NCI-H2227 (cell line): ENCODE measurements at regions not wholly inside any gene's neighbourhood (a gene's known extent, or its start where the extent isn't known, plus 50 kb on each side); places are given as distances from the start of the nearest gene placed in this dataset.

Experiments
- DNase-seq: peaks from one replicate; lab custom pipeline; 2025; ENCODE audit not compliant: unreplicated experiment; lab: John Stamatoyannopoulos, UW

- DNase-seq = no peak
Measured at GRCh38 chr2:157052685-157053224, 204.8 kb upstream of the GALNT5 start.

GRCh38 chr2:157053876-157054275, 203.6 kb upstream of the GALNT5 start:
- no peak for DNase-seq

DNA sequence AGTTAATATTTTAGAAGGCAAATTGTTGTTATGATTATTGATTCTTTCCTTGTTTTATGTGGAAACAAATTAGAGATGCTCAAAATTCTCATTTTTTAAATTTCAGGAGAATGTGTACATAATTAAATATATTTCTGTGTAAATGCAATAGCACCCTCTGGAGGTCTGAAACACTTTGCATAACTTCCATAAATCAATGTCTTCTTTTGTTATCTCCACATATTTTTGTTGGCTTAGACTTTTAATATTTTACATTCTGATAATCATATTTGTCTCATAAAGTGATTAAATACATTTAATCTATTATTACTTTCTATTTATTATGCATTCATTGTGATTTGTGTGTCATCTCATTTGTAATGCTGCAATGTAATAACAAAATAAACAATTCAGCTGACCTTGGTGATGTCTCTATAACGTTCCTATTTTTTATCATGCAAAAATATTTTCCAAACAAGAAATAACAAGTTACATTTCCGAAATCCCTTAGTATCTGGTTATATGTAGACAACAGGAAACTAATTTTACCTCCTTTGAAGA, 201.8 kb upstream of the GALNT5 start:
- DNase-seq = peak; percentile 55

- DNase-seq = peak; percentile 15
Measured at GRCh38 chr2:157056200-157056676, 201.3 kb upstream of the GALNT5 start.

DNA sequence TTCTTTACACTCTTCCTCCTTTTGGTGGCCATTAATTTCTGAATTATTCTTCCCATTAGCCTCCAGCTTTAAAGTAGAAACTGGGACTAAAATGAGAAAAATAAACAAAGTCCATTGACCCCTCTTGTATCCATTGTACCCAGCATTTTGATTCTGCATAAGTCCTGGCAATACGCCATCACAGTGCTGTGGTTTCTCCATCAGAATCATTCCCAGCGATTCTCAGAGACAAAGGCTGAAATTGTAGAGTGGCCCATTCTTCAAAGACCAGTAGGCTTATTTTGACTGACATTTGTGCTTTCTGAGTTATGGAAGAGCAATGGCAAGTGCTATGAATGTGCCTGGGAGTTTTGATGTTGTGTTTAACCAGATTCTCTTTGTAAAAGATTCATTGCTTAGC, 199.3 kb upstream of the GALNT5 start:
- no peak for DNase-seq

GRCh38 chr2:157059036-157059435, 198.5 kb upstream of the GALNT5 start:
- no peak for DNase-seq

DNA sequence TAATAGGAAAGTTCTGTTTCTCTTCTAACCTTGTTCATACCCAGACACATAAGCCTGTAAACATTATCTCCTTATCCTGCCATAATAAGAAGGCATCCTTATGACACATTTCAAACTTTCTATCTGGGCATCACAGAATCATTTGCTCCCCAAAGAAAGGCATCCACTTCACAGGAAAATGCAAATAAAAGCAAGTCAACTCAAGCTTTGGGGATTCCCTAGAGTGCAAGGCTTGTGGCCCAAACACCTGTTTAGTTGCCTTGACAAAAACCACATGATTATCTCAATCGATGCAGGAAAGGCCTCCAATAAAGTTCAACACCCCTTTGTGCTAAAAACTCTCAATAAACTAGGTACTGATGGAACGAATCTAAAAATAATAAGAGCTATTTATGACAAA, 195.7 kb upstream of the GALNT5 start:
- DNase-seq = no peak

DNA sequence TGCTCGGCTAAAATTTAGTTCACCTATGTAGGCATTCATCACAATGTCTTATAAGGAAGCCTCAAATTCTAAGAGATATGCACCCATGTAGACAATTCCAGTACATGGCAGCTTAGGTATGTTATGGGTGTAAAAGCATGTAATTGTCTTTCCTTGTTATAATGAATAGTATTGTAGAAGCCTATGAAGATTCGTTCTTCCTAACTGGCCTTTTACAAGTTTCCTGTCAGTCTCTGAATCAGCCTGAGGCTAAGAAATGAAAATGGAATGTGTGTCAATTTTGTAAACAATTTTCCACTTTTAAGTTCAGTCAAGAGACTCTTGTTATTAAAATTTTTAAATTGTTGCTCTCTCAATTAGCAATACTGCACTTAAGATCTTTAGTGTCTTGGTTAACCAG, 189.9 kb upstream of the GALNT5 start:
- no peak for DNase-seq

- no peak for DNase-seq
Measured at GRCh38 chr2:157068237-157068636, 189.3 kb upstream of the GALNT5 start.

DNA sequence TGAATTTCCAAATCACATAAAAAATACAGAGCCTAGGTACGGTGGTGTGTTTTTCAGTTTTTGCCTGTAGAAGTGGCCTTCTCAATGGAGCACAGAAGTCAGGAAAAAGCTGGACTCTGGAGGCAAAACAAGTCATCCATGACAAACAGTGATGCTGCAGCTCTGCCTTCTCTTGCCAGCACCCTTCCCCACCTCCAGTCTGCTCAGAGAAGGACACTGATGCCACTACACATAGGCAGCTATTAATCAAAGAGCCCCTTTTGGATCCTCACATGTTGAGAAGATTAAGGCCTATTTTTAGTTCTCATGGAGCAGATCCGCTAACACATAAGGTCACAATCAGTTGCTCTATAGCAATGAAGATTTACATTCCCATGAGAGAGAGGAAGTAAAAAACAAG, 181.6 kb upstream of the GALNT5 start:
- DNase-seq = no peak

GRCh38 chr2:157076526-157077161, 180.9 kb upstream of the GALNT5 start:
- DNase-seq = no peak

DNA sequence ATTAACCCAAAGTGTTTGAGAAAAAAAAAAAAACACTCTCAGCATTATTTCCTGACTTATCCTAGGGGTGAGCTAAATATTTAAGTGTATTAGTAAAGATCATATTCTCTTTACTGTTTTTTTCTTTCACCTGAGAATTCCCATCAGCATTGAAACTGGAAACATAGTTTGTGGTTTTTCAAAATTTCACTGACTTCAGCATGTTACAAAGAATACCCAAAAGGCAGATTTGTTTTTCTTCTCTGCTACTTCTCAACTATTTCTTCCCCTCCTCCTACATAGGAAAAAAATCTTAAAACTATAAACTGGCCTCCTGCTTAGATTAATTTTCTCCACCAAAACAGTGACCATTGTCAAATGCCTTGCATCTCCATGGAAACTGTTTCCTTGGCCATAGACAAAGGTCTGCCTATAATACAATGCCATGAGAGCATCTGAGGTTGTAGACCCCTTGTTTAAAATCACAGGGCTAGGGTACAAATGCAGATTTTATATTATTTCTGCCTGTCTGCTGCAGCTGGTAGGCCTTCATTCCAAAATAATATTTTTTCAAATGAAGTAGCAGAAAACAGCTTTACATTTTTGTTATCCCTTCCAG, 179.7 kb upstream of the GALNT5 start:
- peak; percentile 42 for DNase-seq

DNA sequence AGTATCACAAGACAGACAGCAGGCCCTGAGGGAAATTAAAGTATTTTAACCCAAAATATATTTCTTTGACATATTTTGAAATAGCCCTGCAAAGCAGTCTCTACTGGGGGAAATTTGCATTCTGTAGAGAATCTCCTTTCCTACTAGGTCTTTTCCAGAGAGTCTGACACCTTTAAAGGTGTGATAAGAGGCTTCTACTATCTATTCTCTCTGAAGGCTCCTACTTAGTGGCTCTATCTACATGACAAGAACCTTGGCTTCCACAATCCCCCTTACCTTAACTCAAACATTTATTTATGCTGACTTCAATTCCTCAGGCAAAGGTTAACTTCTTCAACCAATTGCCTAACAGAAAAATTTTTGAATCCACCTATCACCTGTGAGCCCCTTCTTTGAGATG, 174.6 kb upstream of the GALNT5 start:
- DNase-seq = no peak

GRCh38 chr2:157085522-157085921, 172.0 kb upstream of the GALNT5 start:
- no peak for DNase-seq

DNA sequence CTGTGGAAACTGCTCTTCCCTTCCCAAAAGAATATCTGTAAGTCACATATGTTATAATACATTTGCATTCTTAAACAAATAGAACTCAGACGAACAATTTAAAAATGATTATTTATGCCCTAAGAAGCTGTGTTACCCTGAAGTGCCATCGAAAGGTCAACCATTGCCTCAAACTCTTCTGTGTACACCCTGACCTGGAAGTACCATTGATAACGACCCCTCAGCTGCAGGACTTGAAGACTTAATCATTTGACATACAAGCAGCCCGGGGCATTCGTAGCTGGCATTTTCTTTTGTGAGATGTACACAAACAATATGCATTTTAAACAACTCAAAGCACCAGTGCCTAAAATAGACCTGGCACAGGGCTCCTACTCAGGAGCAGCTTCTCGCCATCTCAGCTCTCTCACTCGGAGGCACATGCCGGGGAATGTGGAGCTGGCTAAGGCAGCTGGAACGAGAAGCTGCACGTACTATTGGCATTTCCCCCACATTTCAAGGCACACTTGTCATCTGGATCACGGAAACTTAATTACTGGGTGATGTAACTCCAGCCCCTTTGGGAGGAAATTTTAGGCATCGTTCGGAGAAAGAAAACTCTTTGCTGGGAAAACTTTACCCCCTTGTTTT, 170.0 kb upstream of the GALNT5 start:
- DNase-seq = no peak

- no peak for DNase-seq
Measured at GRCh38 chr2:157093666-157094065, 163.8 kb upstream of the GALNT5 start.

- DNase-seq = no peak
Measured at GRCh38 chr2:157105372-157105771, 152.1 kb upstream of the GALNT5 start.

DNA sequence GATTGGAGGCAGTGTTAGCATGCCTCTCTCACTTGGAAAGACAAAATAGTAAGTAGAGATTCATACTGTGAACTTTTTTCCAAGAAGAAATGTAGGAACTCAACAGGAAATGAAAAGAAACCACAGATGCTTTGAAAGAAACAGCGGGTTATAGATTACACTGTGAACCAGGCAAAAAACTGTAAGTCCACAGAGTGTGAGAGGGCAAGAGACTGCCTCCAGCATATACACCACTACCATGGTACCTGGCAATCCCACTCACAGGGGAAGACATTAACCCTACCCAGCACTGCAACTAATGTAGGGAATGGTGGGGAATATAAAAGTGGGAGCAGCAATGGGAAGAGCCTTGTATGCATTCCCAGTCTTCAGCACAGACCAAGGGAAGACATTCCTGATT, 150.6 kb upstream of the GALNT5 start:
- DNase-seq = no peak

- no peak for DNase-seq
Measured at GRCh38 chr2:157107460-157107859, 150.0 kb upstream of the GALNT5 start.

GRCh38 chr2:157107877-157108276, 149.6 kb upstream of the GALNT5 start:
- no peak for DNase-seq

DNA sequence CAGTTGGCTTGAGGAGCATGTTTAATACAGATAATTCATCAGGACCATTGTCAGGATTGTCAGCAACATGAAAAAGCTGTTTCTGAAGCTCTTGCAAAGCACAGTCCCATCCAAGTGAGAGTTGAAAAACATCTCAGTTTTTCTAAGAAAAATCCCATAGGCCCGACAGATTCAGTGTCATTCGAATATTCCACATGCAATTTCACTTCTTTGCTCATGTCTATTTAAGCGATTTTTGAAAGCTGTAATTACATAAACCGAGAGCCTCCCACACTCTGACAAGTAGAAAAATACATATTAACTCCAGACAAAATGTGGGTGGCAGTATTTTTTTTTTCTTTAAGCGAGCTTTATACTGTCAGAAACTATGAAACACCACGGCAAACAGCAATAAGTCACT, 134.7 kb upstream of the GALNT5 start:
- DNase-seq = peak; percentile 34

DNA sequence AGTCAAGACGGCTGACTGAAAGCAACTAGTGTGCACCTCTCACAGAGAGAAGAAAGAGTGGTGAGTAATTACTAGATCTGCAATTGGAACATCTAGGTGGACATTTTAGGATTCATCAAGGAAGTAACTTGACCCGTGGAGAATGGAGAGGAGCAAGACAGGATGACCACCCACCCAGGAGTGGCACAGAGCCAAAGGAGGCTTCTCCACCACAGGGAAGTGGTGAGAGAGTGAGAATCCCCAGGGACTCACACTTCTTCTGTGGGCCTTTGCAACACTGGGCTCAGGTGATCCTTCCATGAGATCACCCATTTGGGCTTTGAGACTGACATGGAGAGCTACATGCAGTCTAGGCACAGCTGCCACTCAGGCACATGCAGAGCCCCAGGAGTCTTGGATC, 132.8 kb upstream of the GALNT5 start:
- no peak for DNase-seq
